GM20000 (cell line): ENCODE measurements at regions not wholly inside any gene's neighbourhood (a gene's known extent, or its start where the extent isn't known, plus 50 kb on each side); places are given as distances from the start of the nearest gene placed in this dataset.

Experiments
- DNase-seq: peaks from one replicate; pipeline ENCODE4 v3.0.0; 2012; ENCODE audit warnings: low spot score
- TF ChIP-seq, protein P1 (sequence below): IDR thresholded peaks from 2 replicates; pipeline ENCODE4 v1.5.1; 2012; ENCODE audit warnings: mild to moderate bottlenecking, control low read depth; ENCODE audit errors: extremely low read depth, missing control alignments

DNA sequence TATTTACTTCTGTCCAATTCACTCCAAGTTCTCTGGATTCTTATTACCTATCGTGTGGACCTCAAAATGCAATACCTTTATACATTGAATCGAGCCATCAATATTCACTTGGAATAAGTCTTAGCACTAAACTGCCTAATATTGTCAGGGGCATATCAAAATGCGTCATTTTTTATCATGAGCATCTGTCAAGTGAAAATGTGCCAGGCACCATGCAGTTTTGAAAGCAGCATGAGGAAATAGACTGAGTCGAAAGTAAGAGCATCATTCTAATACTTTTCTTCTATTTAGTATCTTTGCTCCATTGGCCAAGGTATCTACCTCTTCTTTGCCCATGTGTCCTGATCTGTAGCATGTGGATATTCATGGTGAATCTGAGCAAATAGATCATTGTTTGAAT, 1193.4 kb downstream of the CDH11 start:
- TF ChIP-seq, protein P1, sequence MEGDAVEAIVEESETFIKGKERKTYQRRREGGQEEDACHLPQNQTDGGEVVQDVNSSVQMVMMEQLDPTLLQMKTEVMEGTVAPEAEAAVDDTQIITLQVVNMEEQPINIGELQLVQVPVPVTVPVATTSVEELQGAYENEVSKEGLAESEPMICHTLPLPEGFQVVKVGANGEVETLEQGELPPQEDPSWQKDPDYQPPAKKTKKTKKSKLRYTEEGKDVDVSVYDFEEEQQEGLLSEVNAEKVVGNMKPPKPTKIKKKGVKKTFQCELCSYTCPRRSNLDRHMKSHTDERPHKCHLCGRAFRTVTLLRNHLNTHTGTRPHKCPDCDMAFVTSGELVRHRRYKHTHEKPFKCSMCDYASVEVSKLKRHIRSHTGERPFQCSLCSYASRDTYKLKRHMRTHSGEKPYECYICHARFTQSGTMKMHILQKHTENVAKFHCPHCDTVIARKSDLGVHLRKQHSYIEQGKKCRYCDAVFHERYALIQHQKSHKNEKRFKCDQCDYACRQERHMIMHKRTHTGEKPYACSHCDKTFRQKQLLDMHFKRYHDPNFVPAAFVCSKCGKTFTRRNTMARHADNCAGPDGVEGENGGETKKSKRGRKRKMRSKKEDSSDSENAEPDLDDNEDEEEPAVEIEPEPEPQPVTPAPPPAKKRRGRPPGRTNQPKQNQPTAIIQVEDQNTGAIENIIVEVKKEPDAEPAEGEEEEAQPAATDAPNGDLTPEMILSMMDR, result no peak
- no peak for DNase-seq

DNA sequence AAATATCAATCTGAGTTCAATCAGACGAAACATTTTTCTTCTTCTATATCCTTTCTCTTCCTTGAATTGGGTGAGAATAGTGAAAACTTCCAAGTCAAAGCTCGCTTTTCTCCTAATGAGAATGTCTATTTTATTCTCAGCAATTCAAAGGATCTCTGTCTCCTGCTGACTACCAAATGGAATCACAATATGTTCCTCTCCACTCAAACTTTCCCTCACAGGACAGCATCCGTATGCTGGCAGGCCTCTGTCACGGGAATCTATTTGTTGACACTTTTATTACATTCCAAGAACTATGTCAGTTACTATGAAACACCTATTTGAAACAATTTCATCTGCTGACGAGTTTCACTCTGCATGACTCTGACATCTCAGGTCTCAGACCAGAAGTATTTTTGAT, 1196.6 kb downstream of the CDH11 start:
- TF ChIP-seq, protein P1, result no peak
- no peak for DNase-seq

DNA sequence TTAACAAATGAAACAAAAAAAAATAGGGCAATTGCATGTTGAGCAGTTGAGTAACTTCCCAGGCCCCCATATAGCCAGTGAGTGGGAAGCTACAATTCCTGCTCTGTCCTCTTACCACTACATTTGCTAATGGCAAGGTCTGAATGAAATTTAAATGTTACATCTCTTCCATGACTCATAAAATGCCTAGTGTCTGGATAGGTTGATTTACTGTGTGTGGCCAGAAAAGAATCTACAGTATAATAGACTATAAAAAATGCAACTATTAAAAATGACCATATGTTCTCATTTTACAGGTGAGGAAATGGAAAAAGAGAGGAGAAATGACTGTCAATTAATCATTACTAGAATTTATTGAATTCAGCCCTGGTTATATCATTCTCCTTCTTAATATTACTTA, 1199.3 kb downstream of the CDH11 start:
- TF ChIP-seq, protein P1, result no peak
- DNase-seq, result no peak

DNA sequence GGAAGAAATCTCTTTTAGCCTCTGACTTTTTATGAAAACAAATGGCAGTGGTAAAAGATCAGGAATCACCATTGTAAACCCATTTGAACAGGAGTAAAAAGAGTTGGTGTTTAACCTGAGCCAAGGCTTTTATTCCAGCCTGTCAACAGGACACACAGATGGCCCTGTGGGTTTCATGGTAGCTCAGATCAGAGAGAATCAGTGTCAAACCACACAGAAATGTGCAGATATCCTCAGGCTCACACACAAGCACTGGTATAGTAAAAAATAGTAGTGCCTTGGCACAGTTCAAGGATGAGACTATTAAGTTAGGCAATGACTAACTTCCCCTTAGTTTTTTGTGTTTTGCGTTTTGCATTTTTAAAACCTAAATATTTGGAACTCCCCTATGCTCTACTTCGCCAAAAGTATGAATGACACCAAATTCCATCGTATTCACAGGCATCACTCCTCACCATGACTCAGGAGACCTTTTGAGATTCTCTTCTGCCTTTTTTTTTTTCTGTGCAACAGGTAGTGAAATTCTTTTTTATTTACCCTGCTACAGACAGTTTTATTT, 1200.0 kb downstream of the CDH11 start:
- DNase-seq, result no peak
- TF ChIP-seq, protein P1, result no peak

DNA sequence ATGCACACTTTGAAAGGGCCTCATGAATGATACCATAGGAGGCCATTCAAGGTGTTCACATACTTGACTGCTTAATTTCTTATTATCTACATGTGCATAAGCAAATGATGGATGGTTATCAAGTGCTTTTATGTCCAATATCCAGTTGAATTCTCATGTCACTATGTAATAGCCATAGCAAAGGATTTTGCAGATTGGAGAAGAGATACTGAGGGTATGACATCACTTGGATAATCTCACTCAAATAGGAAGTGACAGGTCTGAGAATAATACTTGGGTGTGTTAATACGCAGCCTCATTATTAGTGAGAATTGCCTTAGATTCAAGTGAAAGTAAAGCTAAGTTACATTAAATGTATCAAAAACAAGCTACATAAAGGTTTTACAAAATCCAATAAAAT, 1208.6 kb downstream of the CDH11 start:
- no peak for DNase-seq
- TF ChIP-seq, protein P1, result no peak

DNA sequence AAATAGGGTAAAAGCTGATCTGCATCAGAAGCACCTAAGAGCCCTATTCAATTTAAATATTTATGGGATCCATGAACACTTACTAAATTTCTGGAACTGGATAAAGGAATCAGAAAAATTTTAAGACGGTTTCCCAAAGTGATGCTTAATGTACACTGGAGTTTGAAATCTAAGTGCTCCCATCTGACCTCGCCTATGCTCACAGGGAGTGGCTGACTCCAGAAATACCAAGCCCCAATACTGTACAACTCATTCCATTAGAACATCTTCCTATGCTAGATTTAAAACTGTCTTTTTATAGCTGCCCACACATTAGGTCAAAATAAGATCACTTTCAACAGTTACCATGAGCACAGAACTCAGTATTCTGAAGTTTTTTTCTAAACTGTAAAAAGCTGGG, 1214.6 kb downstream of the CDH11 start:
- TF ChIP-seq, protein P1, result no peak
- no peak for DNase-seq

DNA sequence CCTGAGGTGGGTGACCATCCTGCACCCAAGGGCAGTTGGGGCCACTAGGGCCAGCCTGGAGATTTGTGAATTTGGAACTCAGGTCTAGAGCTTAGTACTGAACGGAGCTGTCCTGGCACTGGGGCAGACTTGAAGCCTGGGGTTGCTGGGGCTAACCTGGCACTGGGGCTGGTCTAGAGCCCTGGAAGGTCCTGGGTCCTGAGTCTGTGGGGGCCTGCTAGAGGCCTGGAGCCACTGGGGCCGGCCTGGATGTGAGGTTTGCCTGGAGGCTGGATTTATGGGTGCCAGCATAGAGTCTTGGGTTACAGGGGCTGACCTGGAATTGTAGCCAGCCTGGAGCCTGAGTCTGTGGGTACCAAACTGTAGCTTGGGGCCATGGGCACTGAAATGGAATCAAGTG, 1216.9 kb downstream of the CDH11 start:
- no peak for DNase-seq
- TF ChIP-seq, protein P1, result no peak
